HCT116 (cell line): ENCODE measurements at regions not wholly inside any gene's neighbourhood (a gene's known extent, or its start where the extent isn't known, plus 50 kb on each side); places are given as distances from the start of the nearest gene placed in this dataset.

Experiments used
- ATAC-seq: fragments of 200-7000 bp; cut with Tn5 transposase; 2 replicates; pipeline ENCODE4 v1.9.1; 2020; ENCODE audit warnings: mild to moderate bottlenecking, moderate library complexity
- BruUV-seq: library from RNA; stranded (reverse); fragments of 400-500 nt; replicated peaks from 2 replicates; lab custom pipeline; 2021; lab: Mats Ljungman, UMichigan
- CTCF ChIA-PET: fragments of 300-600 bp; sonication (Branson Sonifier 250); formaldehyde crosslinking; loops from one replicate; lab custom pipeline; 2021; ENCODE audit warnings: antibody characterized with exemption; lab: Charles Lee
- POLR2A ChIA-PET: fragments of 300-600, 350-600 bp; sonication (Branson Sonifier 250); formaldehyde crosslinking; loops from one replicate; lab custom pipeline; 2021; ENCODE audit warnings: antibody characterized with exemption; lab: Charles Lee
- RAD21 ChIA-PET, 2 experiments: fragments of 300-600 bp; sonication (Branson Sonifier 250); formaldehyde crosslinking; loops; one replicate each; lab custom pipeline; 2023; ENCODE audit warnings: low total read pairs in 2 of 2; ENCODE audit not compliant: uncharacterized antibody in 2 of 2, unreplicated experiment in 2 of 2, low non-redundant PET in 1 of 2; lab: Charles Lee
- DNase-seq: peaks from one replicate; pipeline ENCODE4 v3.0.0-alpha.2; 2010; ENCODE audit warnings: low read depth, low spot score
- H2AFZ ChIP-seq: fragments of 200-600 bp; shearing (Covaris generic), sonication (generic); 2 replicates; pipeline ENCODE4 v1.6.1; 2017; ENCODE audit warnings: low read depth, mixed run types, mixed read lengths, antibody characterized with exemption, low read length; ENCODE audit not compliant: poor library complexity, severe bottlenecking
- H3K27ac ChIP-seq: 2 replicates; pipeline ENCODE4 v1.5.1; 2012; ENCODE audit warnings: low read depth, low read length
- H3K27me3 ChIP-seq: fragments of 200-600 bp; sonication (generic); 2 replicates; pipeline ENCODE4 v1.6.1; 2016; ENCODE audit warnings: mixed run types, low read length, mixed read lengths; ENCODE audit not compliant: insufficient read depth
- H3K36me3 ChIP-seq, 2 experiments: fragments of 200-500 bp in 1 of 2; fragments of 200-600 bp in 1 of 2; sonication (Bioruptor generic) in 1 of 2; sonication (generic) in 1 of 2; 2 replicates each; pipeline versions ENCODE4 v1.5.1 to v1.6.1; 2014 to 2016; ENCODE audit warnings: low read length in 2 of 2, inconsistent platforms in 1 of 2, mixed read lengths in 1 of 2, mixed run types in 1 of 2; ENCODE audit not compliant: insufficient read depth in 2 of 2, control insufficient read depth in 1 of 2
- H3K4me1 ChIP-seq, 2 experiments: fragments of 200-600 bp in 1 of 2; sonication (generic) in 1 of 2; 2 replicates each; pipeline versions ENCODE4 v1.5.1 to v1.6.1; 2012 to 2017; ENCODE audit warnings: low read length in 2 of 2, inconsistent platforms in 1 of 2, mild to moderate bottlenecking in 1 of 2, mixed read lengths in 1 of 2, mixed run types in 1 of 2, moderate library complexity in 1 of 2; ENCODE audit not compliant: insufficient read depth in 2 of 2, control insufficient read depth in 1 of 2
- H3K4me2 ChIP-seq: fragments of 200-600 bp; sonication (generic); 2 replicates; pipeline ENCODE4 v1.6.1; 2017; ENCODE audit warnings: mixed run types, low read length, mixed read lengths
- H3K4me3 ChIP-seq, 2 experiments: fragments of 200-600 bp in 1 of 2; sonication (generic) in 1 of 2; replicated peaks in 1 of 2; 2 replicates each; pipeline ENCODE4 v1.5.1; 2011 to 2016; ENCODE audit warnings: low read length in 2 of 2, control low read depth in 1 of 2, low read depth in 1 of 2, mild to moderate bottlenecking in 1 of 2, mixed read lengths in 1 of 2, mixed run types in 1 of 2
- H3K79me2 ChIP-seq: fragments of 200-600 bp; sonication (generic); 2 replicates; pipeline ENCODE4 v1.6.1; 2017; ENCODE audit warnings: mild to moderate bottlenecking, mixed run types, low read length, moderate library complexity, mixed read lengths; ENCODE audit not compliant: insufficient read depth
- H3K9ac ChIP-seq: fragments of 200-600 bp; sonication (generic); 2 replicates; pipeline ENCODE4 v1.6.1; 2016; ENCODE audit warnings: low read length, mixed read lengths
- H3K9me2 ChIP-seq: fragments of 200-600 bp; sonication (generic), shearing (Covaris generic); 2 replicates; pipeline ENCODE4 v1.6.1; 2017; ENCODE audit warnings: mixed run types, mild to moderate bottlenecking, moderate library complexity; ENCODE audit not compliant: insufficient read depth
- H3K9me3 ChIP-seq, 2 experiments: fragments of 200-500 bp in 1 of 2; fragments of 200-600 bp in 1 of 2; sonication (Bioruptor generic) in 1 of 2; sonication (generic) in 1 of 2; 2 replicates each; pipeline ENCODE4 v1.6.1; 2014 to 2017; ENCODE audit warnings: low read length in 2 of 2, mixed read lengths in 2 of 2, inconsistent platforms in 1 of 2, low read depth in 1 of 2, mild to moderate bottlenecking in 1 of 2, mixed run types in 1 of 2, moderate library complexity in 1 of 2; ENCODE audit not compliant: control insufficient read depth in 1 of 2, insufficient read depth in 1 of 2
- H4K20me1 ChIP-seq: fragments of 200-600 bp; sonication (generic), shearing (Covaris generic); 2 replicates; pipeline ENCODE4 v1.6.1; 2017; ENCODE audit warnings: mixed run types, mild to moderate bottlenecking, moderate library complexity; ENCODE audit not compliant: insufficient read depth
- ATF3 ChIP-seq: IDR thresholded peaks from 2 replicates; pipeline ENCODE4 v1.6.1; 2012
- CBX3 ChIP-seq: IDR thresholded peaks from 2 replicates; pipeline ENCODE4 v1.6.1; 2012; ENCODE audit warnings: low read depth
- CEBPB ChIP-seq: IDR thresholded peaks from 2 replicates; pipeline ENCODE4 v1.6.1; 2012; ENCODE audit warnings: low read depth
- EZH2 ChIP-seq: fragments of 200-600 bp; sonication (generic); IDR thresholded peaks from 2 replicates; pipeline ENCODE4 v1.6.1; 2017; ENCODE audit warnings: antibody characterized with exemption, mixed run types
- FOSL1 ChIP-seq: IDR thresholded peaks from 2 replicates; pipeline ENCODE4 v1.6.1; 2012; ENCODE audit warnings: low read depth
- JUND ChIP-seq: IDR thresholded peaks from 2 replicates; pipeline ENCODE4 v1.6.1; 2012
- RAD21 ChIP-seq: IDR thresholded peaks from 2 replicates; pipeline ENCODE4 v1.6.1; 2012; ENCODE audit warnings: low read depth, mild to moderate bottlenecking
- REST ChIP-seq: IDR thresholded peaks from 2 replicates; pipeline ENCODE4 v1.6.1; 2012; ENCODE audit warnings: low read depth
- YY1 ChIP-seq: IDR thresholded peaks from 2 replicates; pipeline ENCODE4 v1.6.1; 2011; ENCODE audit warnings: low read length, low read depth, moderate library complexity, mild to moderate bottlenecking; ENCODE audit not compliant: insufficient replicate concordance; ENCODE audit errors: extremely low read depth
- ZNF274 ChIP-seq: fragments of 200-500 bp; sonication (Bioruptor generic); IDR thresholded peaks from 2 replicates; pipeline ENCODE4 v1.6.1; 2014; ENCODE audit warnings: mild to moderate bottlenecking, low read depth, low read length, inconsistent platforms
- intact Hi-C: fragments of 100-400 bp; cut with micrococcal nuclease; formaldehyde crosslinking; loops from 2 replicates; pipeline ENCODE4 v1.10.0; 2022

- H3K36me3 ChIP-seq: no peaks in the 10 kb centered on the region
- ChIA-PET CTCF (no interaction called here), RAD21 (no interaction called here), POLR2A (no interaction called here)
- no peak overlapping the region for H3K4me2 ChIP-seq
- H2AFZ ChIP-seq: no peak overlapping the region
- peaks cover 4 to 12% of the 10 kb centered on the region in 2 experiments; a peak in 2 of 4 replicates for H3K9me3 ChIP-seq
- ATAC-seq: no peak
- BruUV-seq: no TSS peak
- H4K20me1 ChIP-seq: no peaks in the 10 kb centered on the region
- no peak overlapping the region for H3K27ac ChIP-seq
- intact Hi-C loops: no loop called here
- H3K79me2 ChIP-seq: no peaks in the 10 kb centered on the region
- no peaks in the 10 kb centered on the region for H3K4me1 ChIP-seq
- TF ChIP-seq JUND (no peak), REST (no peak), CBX3 (no peak), YY1 (no peak), CEBPB (no peak), RAD21 (no peak), ZNF274 (no peak), ATF3 (no peak), FOSL1 (no peak), EZH2 (no peak)
- no peak overlapping the region for H3K4me3 ChIP-seq
- H3K9me2 ChIP-seq: no peaks in the 10 kb centered on the region
- DNase-seq: no peak
- H3K9ac ChIP-seq: no peak overlapping the region
- no peaks in the 10 kb centered on the region for H3K27me3 ChIP-seq
Measured at GRCh38 chr13:55783841-55784240, 1356.9 kb upstream of the PRR20A start.
